ENCODE measurements at regions not wholly inside any gene's neighbourhood (a gene's known extent, or its start where the extent isn't known, plus 50 kb on each side); places are given as distances from the start of the nearest gene placed in this dataset.

DNA sequence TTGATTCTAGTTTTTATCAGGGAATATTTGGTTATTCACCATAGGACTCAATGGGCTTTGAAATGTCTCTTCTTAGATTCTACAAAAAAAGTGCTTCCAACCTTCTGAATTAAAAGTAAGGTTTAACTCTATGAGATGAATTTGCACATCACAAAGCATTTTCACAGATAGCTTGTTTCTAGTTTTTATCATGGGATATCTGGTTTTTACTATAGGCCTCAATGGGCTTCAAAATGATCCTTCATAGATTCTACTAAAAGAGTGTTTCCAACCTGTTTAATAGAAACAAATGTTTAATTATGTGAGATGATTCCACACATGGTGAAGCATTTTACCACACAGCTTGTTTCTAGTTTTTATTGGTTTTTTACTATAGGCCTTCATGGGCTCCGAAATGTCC, 560.7 kb downstream of the KCNJ18 start:
- DNase-seq, result no peak
- H3K4me3 ChIP-seq, result no peak overlapping the region
- H3K27me3 ChIP-seq, result no peaks in the 10 kb centered on the region
- peaks cover 3 to 5% of the 10 kb centered on the region in 2 donors for H3K9me3 ChIP-seq
- in situ Hi-C loops (cut with MboI; ENCODE audit: low pct_ligation_motif_present in 1 of 4, low pct_unique_long_range_greater_than_20kb in 1 of 4, low sequenced_read_pairs in 3 of 4), result no loop called here
- WGBS, 2 donors (ENCODE audit: low coverage in 1 of 2), result 80 to 82% methylated on average over 1 of the region's 1 CpG
- H3K4me1 ChIP-seq, result no peaks in the 10 kb centered on the region
- intact Hi-C loops (cut with DNase I; ENCODE audit: low total_unique reads), result no loop called here
- TF ChIP-seq EP300 (IDR thresholded peaks at IDR 0.05; ENCODE audit: low read depth) (no peak), POLR2AphosphoS5 (IDR thresholded peaks at IDR 0.05) (no peak), POLR2A (IDR thresholded peaks at IDR 0.05) (no peak)
- TF ChIP-seq, protein P1, sequence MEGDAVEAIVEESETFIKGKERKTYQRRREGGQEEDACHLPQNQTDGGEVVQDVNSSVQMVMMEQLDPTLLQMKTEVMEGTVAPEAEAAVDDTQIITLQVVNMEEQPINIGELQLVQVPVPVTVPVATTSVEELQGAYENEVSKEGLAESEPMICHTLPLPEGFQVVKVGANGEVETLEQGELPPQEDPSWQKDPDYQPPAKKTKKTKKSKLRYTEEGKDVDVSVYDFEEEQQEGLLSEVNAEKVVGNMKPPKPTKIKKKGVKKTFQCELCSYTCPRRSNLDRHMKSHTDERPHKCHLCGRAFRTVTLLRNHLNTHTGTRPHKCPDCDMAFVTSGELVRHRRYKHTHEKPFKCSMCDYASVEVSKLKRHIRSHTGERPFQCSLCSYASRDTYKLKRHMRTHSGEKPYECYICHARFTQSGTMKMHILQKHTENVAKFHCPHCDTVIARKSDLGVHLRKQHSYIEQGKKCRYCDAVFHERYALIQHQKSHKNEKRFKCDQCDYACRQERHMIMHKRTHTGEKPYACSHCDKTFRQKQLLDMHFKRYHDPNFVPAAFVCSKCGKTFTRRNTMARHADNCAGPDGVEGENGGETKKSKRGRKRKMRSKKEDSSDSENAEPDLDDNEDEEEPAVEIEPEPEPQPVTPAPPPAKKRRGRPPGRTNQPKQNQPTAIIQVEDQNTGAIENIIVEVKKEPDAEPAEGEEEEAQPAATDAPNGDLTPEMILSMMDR (IDR thresholded peaks at IDR 0.05), result no peak
- H3K36me3 ChIP-seq, result no peaks in the 10 kb centered on the region
- no peak overlapping the region for H3K27ac ChIP-seq

DNA sequence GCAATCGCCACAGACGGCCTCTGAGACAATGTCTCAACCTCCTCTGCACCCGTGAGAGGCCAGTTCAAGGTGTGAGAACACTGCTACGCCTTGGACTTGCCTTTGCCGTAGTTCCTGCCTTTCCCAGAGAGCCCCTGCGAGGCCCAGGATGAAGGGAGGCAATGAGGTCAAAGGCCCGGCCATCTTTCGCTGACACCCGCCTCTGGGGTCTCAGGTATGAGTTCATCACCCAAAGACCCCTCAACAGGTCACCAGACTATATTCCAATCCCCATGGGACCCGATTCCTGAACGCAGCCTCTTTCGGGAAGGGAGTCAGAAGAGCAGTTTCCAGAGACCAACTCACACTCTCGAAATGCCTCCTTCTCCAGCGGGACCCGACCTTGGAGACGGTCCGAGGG, 573.5 kb downstream of the KCNJ18 start:
- no peaks in the 10 kb centered on the region for H3K27me3 ChIP-seq
- no peaks in the 10 kb centered on the region for H3K4me1 ChIP-seq
- WGBS, 2 donors (ENCODE audit: low coverage in 1 of 2), result 83% methylated on average over 17 of the region's 17 CpGs; no CpG with 5 or more reads in 1 of the 2 donors
- no peaks in the 10 kb centered on the region for H3K36me3 ChIP-seq
- DNase-seq, result no peak
- in situ Hi-C loops (cut with MboI; ENCODE audit: low pct_ligation_motif_present in 1 of 4, low pct_unique_long_range_greater_than_20kb in 1 of 4, low sequenced_read_pairs in 3 of 4), result no loop called here
- intact Hi-C loops (cut with DNase I; ENCODE audit: low total_unique reads), result no loop called here
- TF ChIP-seq EP300 (IDR thresholded peaks at IDR 0.05; ENCODE audit: low read depth), result no peak
- no peak for TF ChIP-seq POLR2A (IDR thresholded peaks at IDR 0.05)
- TF ChIP-seq, protein P1 (IDR thresholded peaks at IDR 0.05), result no peak
- no peak for TF ChIP-seq POLR2AphosphoS5 (IDR thresholded peaks at IDR 0.05)
- H3K9me3 ChIP-seq, result no peaks in the 10 kb centered on the region
- no peak overlapping the region for H3K4me3 ChIP-seq
- no peak overlapping the region for H3K27ac ChIP-seq

DNA sequence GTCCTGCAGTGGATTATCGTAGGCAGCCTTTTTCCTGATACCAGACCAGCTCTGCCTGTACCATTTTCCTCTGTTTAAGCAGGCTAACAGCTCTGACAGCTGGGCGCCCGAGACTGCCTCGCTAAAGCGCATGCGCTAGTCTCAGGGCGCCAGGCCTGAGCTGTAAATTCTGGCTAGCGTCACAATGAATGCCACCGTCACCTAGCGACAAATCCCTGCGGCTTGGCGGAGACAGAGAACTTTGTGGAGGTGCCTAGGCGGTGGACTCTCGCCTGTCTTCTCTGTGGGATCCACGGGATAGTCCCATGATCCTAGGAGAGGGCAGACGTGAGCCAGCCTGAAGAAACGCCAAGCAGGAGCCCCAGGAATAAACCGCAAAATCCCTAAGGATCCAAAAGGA, 573.9 kb downstream of the KCNJ18 start:
- H3K4me1 ChIP-seq, result no peaks in the 10 kb centered on the region
- WGBS, 2 donors (ENCODE audit: low coverage in 1 of 2), result 79% methylated on average over 18 of the region's 18 CpGs; no CpG with 5 or more reads in 1 of the 2 donors
- H3K4me3 ChIP-seq, result no peak overlapping the region
- TF ChIP-seq POLR2AphosphoS5 (IDR thresholded peaks at IDR 0.05) (no peak), POLR2A (IDR thresholded peaks at IDR 0.05) (no peak), EP300 (IDR thresholded peaks at IDR 0.05; ENCODE audit: low read depth) (no peak)
- TF ChIP-seq, protein P1 (IDR thresholded peaks at IDR 0.05), result no peak
- in situ Hi-C loops (cut with MboI; ENCODE audit: low pct_ligation_motif_present in 1 of 4, low pct_unique_long_range_greater_than_20kb in 1 of 4, low sequenced_read_pairs in 3 of 4) (no loop called here), intact Hi-C loops (cut with DNase I; ENCODE audit: low total_unique reads) (no loop called here)
- H3K9me3 ChIP-seq, result no peaks in the 10 kb centered on the region
- H3K27ac ChIP-seq, result no peak overlapping the region
- H3K36me3 ChIP-seq, result no peaks in the 10 kb centered on the region
- H3K27me3 ChIP-seq, result no peaks in the 10 kb centered on the region
- DNase-seq, result no peak

DNA sequence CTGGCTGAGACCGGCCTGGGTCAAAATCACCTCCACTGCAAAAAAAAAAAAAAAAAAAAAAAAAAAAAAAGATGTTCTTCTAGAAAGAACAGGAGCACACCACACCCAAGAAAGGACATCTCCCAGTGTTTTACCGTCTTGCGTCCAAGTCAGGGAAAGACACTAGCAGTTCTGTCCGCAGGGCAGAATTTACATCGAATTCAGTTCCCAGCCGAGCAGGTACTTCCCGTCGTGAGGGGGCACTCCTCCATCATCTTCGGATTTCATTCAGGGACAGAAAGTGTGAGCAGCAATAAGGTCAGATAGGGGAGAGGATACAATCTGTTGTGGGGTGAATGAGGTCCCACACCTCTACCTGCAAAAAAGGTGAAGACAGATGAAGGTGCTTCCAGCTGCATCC, 574.7 kb downstream of the KCNJ18 start:
- H3K4me1 ChIP-seq, result no peaks in the 10 kb centered on the region
- WGBS, 2 donors (ENCODE audit: low coverage in 1 of 2), result 88 to 93% methylated on average over 8 to 9 of the region's 9 CpGs
- intact Hi-C loops (cut with DNase I; ENCODE audit: low total_unique reads), result no loop called here
- no peaks in the 10 kb centered on the region for H3K36me3 ChIP-seq
- H3K9me3 ChIP-seq, result no peaks in the 10 kb centered on the region
- no peaks in the 10 kb centered on the region for H3K27me3 ChIP-seq
- in situ Hi-C loops (cut with MboI; ENCODE audit: low pct_ligation_motif_present in 1 of 4, low pct_unique_long_range_greater_than_20kb in 1 of 4, low sequenced_read_pairs in 3 of 4), result no loop called here
- no peak overlapping the region for H3K4me3 ChIP-seq
- no peak for TF ChIP-seq POLR2AphosphoS5 (IDR thresholded peaks at IDR 0.05)
- TF ChIP-seq EP300 (IDR thresholded peaks at IDR 0.05; ENCODE audit: low read depth), result no peak
- TF ChIP-seq POLR2A (IDR thresholded peaks at IDR 0.05), result no peak
- TF ChIP-seq, protein P1 (IDR thresholded peaks at IDR 0.05), result no peak
- H3K27ac ChIP-seq, result no peak overlapping the region
- DNase-seq, result no peak
